HL-60 (cell line): ENCODE measurements at regions not wholly inside any gene's neighbourhood (a gene's known extent, or its start where the extent isn't known, plus 50 kb on each side); places are given as distances from the start of the nearest gene placed in this dataset.
"Not testable (repeated sequence)": the region's sequence is repeated elsewhere in the genome, so short reads cannot be mapped to it uniquely, and the experiment has no call there.

ENCODE experiments used
- DNase-seq, 2 experiments: peaks; one replicate each; pipeline ENCODE4 v3.0.0-alpha.2; 2010 to 2020; ENCODE audit warnings: low read depth in 1 of 2, low spot score in 1 of 2
- H3K27ac ChIP-seq: fragments of 250-450 bp; sonication (Bioruptor Pico); replicated peaks from 2 replicates; pipeline ENCODE4 v1.5.1; 2020; ENCODE audit warnings: mild to moderate bottlenecking, moderate library complexity
- H3K27me3 ChIP-seq: fragments of 250-450 bp; sonication (Bioruptor Pico); 2 replicates; pipeline ENCODE4 v1.5.1; 2021; ENCODE audit warnings: mild to moderate bottlenecking, moderate library complexity; ENCODE audit not compliant: insufficient read depth, poor library complexity, severe bottlenecking
- H3K4me3 ChIP-seq: replicated peaks from 2 replicates; pipeline ENCODE4 v1.5.1; 2011; ENCODE audit warnings: mild to moderate bottlenecking, control low read depth, low read length; ENCODE audit not compliant: insufficient read depth
- CTCF ChIP-seq: IDR thresholded peaks from one replicate; pipeline ENCODE4 v1.5.1; 2011; ENCODE audit warnings: low read length, control low read depth, inconsistent platforms; ENCODE audit not compliant: insufficient read depth
- GABPA ChIP-seq: IDR thresholded peaks from 2 replicates; pipeline ENCODE4 v1.6.1; 2012; ENCODE audit warnings: low read depth
- POLR2AphosphoS5 ChIP-seq: IDR thresholded peaks from 2 replicates; pipeline ENCODE4 v1.6.1; 2012; ENCODE audit warnings: low read depth
- REST ChIP-seq: IDR thresholded peaks from 2 replicates; pipeline ENCODE4 v1.6.1; 2012; ENCODE audit warnings: low read depth; ENCODE audit not compliant: insufficient replicate concordance
- SPI1 ChIP-seq: IDR thresholded peaks from 2 replicates; pipeline ENCODE4 v1.6.1; 2012; ENCODE audit warnings: low read depth, mild to moderate bottlenecking, borderline replicate concordance

GRCh38 chr16:22642416-22643088, 131.9 kb downstream of the NPIPB5 start:
- DNase-seq: no peak
- no peak for TF ChIP-seq CTCF
- Histone ChIP-seq H3K27ac (no peak overlapping the region), H3K4me3 (no peak overlapping the region), H3K27me3 (peaks cover 7% of the 10 kb centered on the region)

- not testable (repeated sequence) for H3K27me3 ChIP-seq, DNase-seq, H3K27ac ChIP-seq, H3K4me3 ChIP-seq
Observed at GRCh38 chr16:22643203-22643602, 132.5 kb downstream of the NPIPB5 start.

- Histone ChIP-seq H3K27ac (no peak overlapping the region), H3K27me3 (peaks cover 11% of the 10 kb centered on the region), H3K4me3 (no peak overlapping the region)
- no peak for DNase-seq
- no peak for TF ChIP-seq REST
Observed at GRCh38 chr16:22643886-22644285, 133.2 kb downstream of the NPIPB5 start.

- H3K27me3 ChIP-seq: peaks cover 11% of the 10 kb centered on the region
- TF ChIP-seq SPI1: no peak
- TF ChIP-seq GABPA: no peak
- TF ChIP-seq CTCF: no peak
- TF ChIP-seq REST: no peak
- no peak for TF ChIP-seq POLR2AphosphoS5
- no peak overlapping the region for H3K4me3 ChIP-seq
Observed at GRCh38 chr16:22645868-22646267, 135.2 kb downstream of the NPIPB5 start.

GRCh38 chr16:22646948-22647556, 136.4 kb downstream of the NPIPB5 start:
- DNase-seq: no peak
- TF ChIP-seq REST: no peak

More at GRCh38 chr16:22645868-22646267, 135.2 kb downstream of the NPIPB5 start:
- no peak overlapping the region for H3K27ac ChIP-seq
- DNase-seq: no peak

More at GRCh38 chr16:22646948-22647556, 136.4 kb downstream of the NPIPB5 start:
- Histone ChIP-seq H3K27ac (no peak overlapping the region), H3K27me3 (peaks cover 8% of the 10 kb centered on the region), H3K4me3 (no peak overlapping the region)
